ENCODE measurements at regions not wholly inside any gene's neighbourhood (a gene's known extent, or its start where the extent isn't known, plus 50 kb on each side); places are given as distances from the start of the nearest gene placed in this dataset.
"Not testable (repeated sequence)": the region's sequence is repeated elsewhere in the genome, so short reads cannot be mapped to it uniquely, and the experiment has no call there.

DNA sequence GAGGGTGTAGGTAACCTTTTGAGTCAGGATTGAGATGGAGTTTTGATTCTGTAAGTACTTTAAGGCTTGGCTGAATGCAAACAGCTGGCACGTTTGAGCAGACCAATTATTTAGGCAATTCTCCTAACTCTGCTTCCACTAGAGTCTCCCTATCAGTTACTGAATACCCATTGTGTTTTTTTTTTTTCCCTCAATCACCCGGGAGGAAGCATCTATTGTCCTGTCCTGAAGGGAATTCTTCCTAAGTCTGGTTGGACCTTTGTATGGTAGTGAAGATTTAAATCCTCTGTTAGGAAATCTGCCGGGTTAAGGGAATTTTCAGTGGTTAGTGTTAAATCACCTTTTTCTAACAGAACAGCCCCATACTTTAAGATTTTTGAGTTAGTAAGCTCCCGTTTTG, 571.2 kb upstream of the USP24 start:
- TF ChIP-seq REST (IDR thresholded peaks at IDR 0.05; ENCODE audit: insufficient replicate concordance, low read depth) (no peak), CTCF (IDR thresholded peaks at IDR 0.05; ENCODE audit: insufficient read depth, low read length) (no peak), GABPA (IDR thresholded peaks at IDR 0.05; ENCODE audit: low read depth) (no peak), SPI1 (IDR thresholded peaks at IDR 0.05; ENCODE audit: borderline replicate concordance, low read depth) (no peak), POLR2AphosphoS5 (IDR thresholded peaks at IDR 0.05; ENCODE audit: low read depth) (no peak)
- H3K27ac ChIP-seq (replicated peaks), result no peak overlapping the region
- no peak overlapping the region for H3K4me3 ChIP-seq (replicated peaks; ENCODE audit: insufficient read depth, low read length)
- no peak for DNase-seq (ENCODE audit: low read depth in 1 of 2, low spot score in 1 of 2)
- no peaks in the 10 kb centered on the region for H3K27me3 ChIP-seq (ENCODE audit: insufficient read depth, poor library complexity, severe bottlenecking)

- DNase-seq (ENCODE audit: low read depth in 1 of 2, low spot score in 1 of 2); H3K4me3 ChIP-seq (replicated peaks; ENCODE audit: insufficient read depth, low read length); H3K27ac ChIP-seq (replicated peaks); H3K27me3 ChIP-seq (ENCODE audit: insufficient read depth, poor library complexity, severe bottlenecking): not testable (repeated sequence)
These were observed 569.8 kb upstream of the USP24 start for GRCh38 chr1:55784941-55785450.

DNA sequence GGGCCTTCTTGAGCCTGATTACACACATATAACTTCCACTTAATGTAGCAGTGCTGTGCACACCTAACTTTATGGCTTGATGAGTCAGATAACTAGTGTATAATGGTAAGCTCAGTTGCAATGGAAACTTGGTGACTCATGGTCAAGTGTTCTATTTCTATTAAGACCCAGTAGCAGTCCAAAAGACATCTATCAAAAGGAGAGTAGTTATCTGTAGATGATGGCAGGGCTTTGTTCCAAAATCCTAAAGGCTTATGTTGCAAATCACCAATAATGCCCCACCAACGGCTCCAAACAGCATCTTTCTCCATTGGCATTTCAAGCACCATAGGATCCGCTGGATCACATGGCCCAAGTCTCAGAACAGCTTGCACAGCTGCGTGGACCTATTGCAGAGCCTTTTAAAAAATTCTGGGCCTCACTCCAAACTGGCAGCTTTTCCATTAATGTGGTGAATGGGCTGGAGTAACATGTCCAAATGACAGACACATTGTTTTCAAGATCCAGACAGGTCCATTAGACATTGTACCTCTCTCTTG, 566.8 kb upstream of the USP24 start:
- Histone ChIP-seq H3K4me3 (replicated peaks; ENCODE audit: insufficient read depth, low read length) (no peak overlapping the region), H3K27ac (replicated peaks) (no peak overlapping the region), H3K27me3 (ENCODE audit: insufficient read depth, poor library complexity, severe bottlenecking) (no peaks in the 10 kb centered on the region)
- DNase-seq (ENCODE audit: low read depth in 1 of 2, low spot score in 1 of 2), result no peak
- TF ChIP-seq GABPA (IDR thresholded peaks at IDR 0.05; ENCODE audit: low read depth), result no peak

GRCh38 chr1:55781003-55781402, 565.8 kb upstream of the USP24 start:
- Histone ChIP-seq H3K27ac (replicated peaks) (no peak overlapping the region), H3K27me3 (ENCODE audit: insufficient read depth, poor library complexity, severe bottlenecking) (no peaks in the 10 kb centered on the region), H3K4me3 (replicated peaks; ENCODE audit: insufficient read depth, low read length) (no peak overlapping the region)
- no peak for DNase-seq (ENCODE audit: low read depth in 1 of 2, low spot score in 1 of 2)
- TF ChIP-seq REST (IDR thresholded peaks at IDR 0.05; ENCODE audit: insufficient replicate concordance, low read depth) (no peak), GABPA (IDR thresholded peaks at IDR 0.05; ENCODE audit: low read depth) (no peak), SPI1 (IDR thresholded peaks at IDR 0.05; ENCODE audit: borderline replicate concordance, low read depth) (no peak), CTCF (IDR thresholded peaks at IDR 0.05; ENCODE audit: insufficient read depth, low read length) (no peak)

GRCh38 chr1:55777545-55777944, 562.4 kb upstream of the USP24 start:
- no peak overlapping the region for H3K27ac ChIP-seq (replicated peaks)
- H3K4me3 ChIP-seq (replicated peaks; ENCODE audit: insufficient read depth, low read length), result no peak overlapping the region
- H3K27me3 ChIP-seq (ENCODE audit: insufficient read depth, poor library complexity, severe bottlenecking), result no peaks in the 10 kb centered on the region
- TF ChIP-seq SPI1 (IDR thresholded peaks at IDR 0.05; ENCODE audit: borderline replicate concordance, low read depth), result no peak
- no peak for TF ChIP-seq REST (IDR thresholded peaks at IDR 0.05; ENCODE audit: insufficient replicate concordance, low read depth)
- TF ChIP-seq GABPA (IDR thresholded peaks at IDR 0.05; ENCODE audit: low read depth), result no peak
- no peak for TF ChIP-seq POLR2AphosphoS5 (IDR thresholded peaks at IDR 0.05; ENCODE audit: low read depth)
- no peak for TF ChIP-seq CTCF (IDR thresholded peaks at IDR 0.05; ENCODE audit: insufficient read depth, low read length)
- DNase-seq (ENCODE audit: low read depth in 1 of 2, low spot score in 1 of 2), result no peak
